Thymus (tissue), 11 donors: ENCODE measurements at regions not wholly inside any gene's neighbourhood (a gene's known extent, or its start where the extent isn't known, plus 50 kb on each side); places are given as distances from the start of the nearest gene placed in this dataset.

Source experiments
- DNase-seq, 9 donors: peaks; one replicate each; pipeline ENCODE4 v3.0.0-alpha.2; 2013; ENCODE audit warnings: low spot score in 9 of 9, low read depth in 6 of 9, missing footprints in 1 of 9
- H3K27ac ChIP-seq, 2 donors: one replicate each; pipeline ENCODE4 v1.5.1; 2013; ENCODE audit warnings: control low read depth in 1 of 2, low read depth in 1 of 2, low read length in 1 of 2, mild to moderate bottlenecking in 1 of 2, moderate library complexity in 1 of 2
- H3K27me3 ChIP-seq, 2 donors: one replicate each; pipeline ENCODE4 v1.5.1; 2013; ENCODE audit warnings: low read length in 1 of 2; ENCODE audit not compliant: control insufficient read depth in 2 of 2, insufficient read depth in 1 of 2
- H3K36me3 ChIP-seq, 2 donors: one replicate each; pipeline ENCODE4 v1.5.1; 2013; ENCODE audit warnings: low read length in 1 of 2, mild to moderate bottlenecking in 1 of 2, moderate library complexity in 1 of 2; ENCODE audit not compliant: control insufficient read depth in 2 of 2, insufficient read depth in 2 of 2
- H3K4me1 ChIP-seq, 2 donors: one replicate each; pipeline ENCODE4 v1.5.1; 2013; ENCODE audit warnings: low read length in 2 of 2; ENCODE audit not compliant: control insufficient read depth in 2 of 2, insufficient read depth in 2 of 2
- H3K4me3 ChIP-seq, 2 donors: one replicate each; pipeline ENCODE4 v1.5.1; 2013; ENCODE audit warnings: low read length in 2 of 2, control low read depth in 1 of 2, mild to moderate bottlenecking in 1 of 2
- H3K9me3 ChIP-seq, 2 donors: one replicate each; pipeline ENCODE4 v1.5.1; 2013; ENCODE audit warnings: low read length in 1 of 2, mild to moderate bottlenecking in 1 of 2; ENCODE audit not compliant: control insufficient read depth in 2 of 2, insufficient read depth in 1 of 2
- WGBS: extraction: QIAGEN DNeasy Blood & Tissue Kit; methylation state at CpG from one replicate; pipeline ENCODE4 v1.1.7; 2013; 5-methylcytosine and 5-hydroxymethylcytosine counted together
- donor health status: healthy.

GRCh38 chr5:106543330-106543729 lies 1127.4 kb downstream of the EFNA5 start:
- H3K27ac ChIP-seq = no peak overlapping the region
- H3K36me3 ChIP-seq = no peaks in the 10 kb centered on the region
- peaks cover 0 to 14% of the 10 kb centered on the region in 2 donors for H3K9me3 ChIP-seq
- no peaks in the 10 kb centered on the region for H3K4me1 ChIP-seq
- WGBS = 90% methylated on average over 1 of the region's 1 CpG
- DNase-seq = no peak
- H3K27me3 ChIP-seq = no peaks in the 10 kb centered on the region
- no peak overlapping the region for H3K4me3 ChIP-seq

DNA sequence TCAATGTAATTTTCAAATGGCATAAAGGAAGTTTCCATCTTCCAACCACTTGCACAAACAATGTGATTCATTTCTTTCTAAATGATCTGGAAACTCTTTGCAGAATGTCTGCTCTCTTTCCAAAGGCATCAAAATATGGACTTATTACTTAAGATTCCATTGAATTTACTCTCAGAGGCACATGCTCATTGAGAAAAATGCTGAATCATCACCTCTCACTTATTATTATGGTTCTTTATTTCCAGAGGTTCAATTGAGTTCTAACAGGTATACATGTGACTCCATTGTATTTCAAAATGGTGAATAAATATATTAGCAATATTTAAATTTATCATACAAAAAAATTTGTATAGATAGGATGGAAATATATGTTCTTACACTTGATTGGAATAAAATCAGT lies 1140.6 kb downstream of the EFNA5 start:
- H3K4me1 ChIP-seq = no peaks in the 10 kb centered on the region
- no peak overlapping the region for H3K4me3 ChIP-seq
- H3K27me3 ChIP-seq = no peaks in the 10 kb centered on the region
- H3K27ac ChIP-seq = no peak overlapping the region
- no peak for DNase-seq
- no peaks in the 10 kb centered on the region for H3K9me3 ChIP-seq
- H3K36me3 ChIP-seq = no peaks in the 10 kb centered on the region

- Histone ChIP-seq H3K27me3 (no peaks in the 10 kb centered on the region), H3K27ac (no peak overlapping the region), H3K9me3 (no peaks in the 10 kb centered on the region), H3K4me1 (no peaks in the 10 kb centered on the region), H3K36me3 (no peaks in the 10 kb centered on the region), H3K4me3 (no peak overlapping the region)
- WGBS = 97% methylated on average over 3 of the region's 3 CpGs
- no peak for DNase-seq
Observed at GRCh38 chr5:106525438-106525837, 1145.3 kb downstream of the EFNA5 start.

DNA sequence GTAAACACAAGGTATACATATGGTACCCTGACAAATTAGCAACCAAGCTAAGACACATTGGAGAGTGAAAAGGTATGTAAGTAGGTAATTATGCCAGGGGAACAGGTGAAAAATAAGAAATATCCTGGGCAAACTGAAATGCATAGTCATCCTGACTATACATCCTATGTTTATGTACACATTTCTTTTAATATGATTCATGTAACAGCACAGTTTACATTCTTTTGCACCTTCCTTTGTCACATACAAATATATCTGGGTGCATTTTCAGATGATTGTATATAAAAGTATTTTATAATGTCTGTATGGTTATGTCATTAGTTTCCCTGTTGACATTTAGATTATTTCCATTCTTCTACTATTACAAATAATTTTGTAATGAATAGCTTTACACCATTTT lies 1146.9 kb downstream of the EFNA5 start:
- Histone ChIP-seq H3K4me1 (no peaks in the 10 kb centered on the region), H3K9me3 (no peaks in the 10 kb centered on the region), H3K4me3 (no peak overlapping the region), H3K27me3 (no peaks in the 10 kb centered on the region), H3K36me3 (no peaks in the 10 kb centered on the region), H3K27ac (no peak overlapping the region)
- no peak for DNase-seq

DNA sequence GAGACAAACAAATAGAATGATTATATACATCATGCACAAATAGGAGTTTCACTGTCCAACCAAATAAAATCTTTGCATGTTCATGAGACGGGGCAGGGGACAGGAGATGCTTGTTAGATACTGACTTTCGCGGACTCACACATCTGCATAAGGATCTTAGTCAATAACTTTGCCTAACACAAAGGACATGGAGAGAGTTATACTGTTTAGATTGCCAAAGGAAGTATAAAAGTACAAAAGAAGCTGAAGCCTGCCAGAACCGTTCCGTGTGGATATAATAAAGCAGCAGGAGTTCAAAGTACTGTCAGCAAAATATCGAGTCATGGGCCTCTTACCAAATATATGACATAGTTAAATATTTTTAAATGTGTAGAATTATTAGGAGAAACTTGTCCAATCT lies 1148.4 kb downstream of the EFNA5 start:
- no peak for DNase-seq
- WGBS = 95% methylated on average over 6 of the region's 6 CpGs
- Histone ChIP-seq H3K4me1 (no peaks in the 10 kb centered on the region), H3K36me3 (no peaks in the 10 kb centered on the region), H3K27ac (no peak overlapping the region), H3K27me3 (no peaks in the 10 kb centered on the region), H3K9me3 (no peaks in the 10 kb centered on the region), H3K4me3 (no peak overlapping the region)

- Histone ChIP-seq H3K4me1 (no peaks in the 10 kb centered on the region), H3K4me3 (no peak overlapping the region), H3K27me3 (no peaks in the 10 kb centered on the region), H3K27ac (no peak overlapping the region), H3K36me3 (no peaks in the 10 kb centered on the region), H3K9me3 (no peaks in the 10 kb centered on the region)
- WGBS = 93% methylated on average over 2 of the region's 2 CpGs
- no peak for DNase-seq
Observed at GRCh38 chr5:106521701-106522100, 1149.0 kb downstream of the EFNA5 start.

DNA sequence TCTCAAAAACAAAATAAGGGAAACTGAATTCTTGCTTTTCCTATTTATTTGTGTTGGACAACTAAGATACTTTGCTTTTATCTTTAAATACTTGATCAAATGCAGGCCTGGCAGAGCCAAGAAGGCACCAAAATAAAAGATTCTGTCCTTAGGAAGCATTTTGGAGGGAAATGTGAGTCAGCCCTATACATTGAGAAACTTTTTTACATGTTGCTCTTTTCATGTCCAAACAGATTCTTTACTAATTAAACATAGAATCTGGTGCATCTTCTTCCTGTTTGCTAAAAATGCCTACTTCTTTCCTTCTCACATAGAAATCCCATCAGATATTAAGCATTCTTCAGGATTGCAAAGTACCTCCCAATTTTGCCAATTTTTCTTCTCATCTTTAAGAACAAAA lies 1160.4 kb downstream of the EFNA5 start:
- Histone ChIP-seq H3K4me3 (no peak overlapping the region), H3K4me1 (no peaks in the 10 kb centered on the region), H3K36me3 (no peaks in the 10 kb centered on the region), H3K27ac (no peak overlapping the region), H3K27me3 (no peaks in the 10 kb centered on the region), H3K9me3 (no peaks in the 10 kb centered on the region)
- DNase-seq = no peak

GRCh38 chr5:106508894-106509293 lies 1161.8 kb downstream of the EFNA5 start:
- Histone ChIP-seq H3K9me3 (no peaks in the 10 kb centered on the region), H3K27ac (no peak overlapping the region), H3K27me3 (no peaks in the 10 kb centered on the region), H3K4me3 (no peak overlapping the region), H3K4me1 (no peaks in the 10 kb centered on the region), H3K36me3 (no peaks in the 10 kb centered on the region)
- DNase-seq = no peak
- 93% methylated on average over 4 of the region's 4 CpGs for WGBS

- H3K9me3 ChIP-seq = no peaks in the 10 kb centered on the region
- H3K36me3 ChIP-seq = no peaks in the 10 kb centered on the region
- H3K4me3 ChIP-seq = no peak overlapping the region
- no peaks in the 10 kb centered on the region for H3K4me1 ChIP-seq
- H3K27me3 ChIP-seq = no peaks in the 10 kb centered on the region
- WGBS = 97% methylated on average over 2 of the region's 2 CpGs
- no peak for DNase-seq
- H3K27ac ChIP-seq = no peak overlapping the region
Observed at GRCh38 chr5:106493910-106494309, 1176.8 kb downstream of the EFNA5 start.

DNA sequence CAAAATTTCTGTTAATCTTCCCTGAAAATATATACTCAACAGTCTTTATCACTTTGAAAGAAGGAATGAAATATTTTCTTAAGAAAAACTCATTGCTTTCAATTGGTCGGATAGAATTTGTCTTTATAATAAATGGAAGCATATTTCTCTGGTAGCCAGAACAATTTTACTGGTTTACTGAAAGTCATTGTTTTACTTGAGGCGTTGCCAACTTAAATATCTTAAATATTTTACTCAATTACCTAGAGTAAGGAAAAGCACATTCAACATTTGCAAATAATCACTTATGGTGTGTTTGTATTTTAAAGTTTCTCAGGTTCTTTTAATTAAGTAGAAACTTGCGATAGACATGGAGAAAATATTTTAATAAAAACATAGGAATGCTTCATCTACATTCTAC lies 1181.7 kb downstream of the EFNA5 start:
- Histone ChIP-seq H3K4me3 (no peak overlapping the region), H3K36me3 (no peaks in the 10 kb centered on the region), H3K9me3 (no peaks in the 10 kb centered on the region), H3K4me1 (no peaks in the 10 kb centered on the region), H3K27me3 (no peaks in the 10 kb centered on the region), H3K27ac (no peak overlapping the region)
- no peak for DNase-seq
- WGBS = 92% methylated on average over 3 of the region's 3 CpGs
